HPDE6-E6E7 (cell line): ENCODE measurements at regions not wholly inside any gene's neighbourhood (a gene's known extent, or its start where the extent isn't known, plus 50 kb on each side); places are given as distances from the start of the nearest gene placed in this dataset.
"Not testable (repeated sequence)": the region's sequence is repeated elsewhere in the genome, so short reads cannot be mapped to it uniquely, and the experiment has no call there.

Experiments used
- DNase-seq: peaks from one replicate; pipeline ENCODE4 v3.0.0; 2011; ENCODE audit warnings: missing footprints; ENCODE audit errors: extremely low spot score

DNA sequence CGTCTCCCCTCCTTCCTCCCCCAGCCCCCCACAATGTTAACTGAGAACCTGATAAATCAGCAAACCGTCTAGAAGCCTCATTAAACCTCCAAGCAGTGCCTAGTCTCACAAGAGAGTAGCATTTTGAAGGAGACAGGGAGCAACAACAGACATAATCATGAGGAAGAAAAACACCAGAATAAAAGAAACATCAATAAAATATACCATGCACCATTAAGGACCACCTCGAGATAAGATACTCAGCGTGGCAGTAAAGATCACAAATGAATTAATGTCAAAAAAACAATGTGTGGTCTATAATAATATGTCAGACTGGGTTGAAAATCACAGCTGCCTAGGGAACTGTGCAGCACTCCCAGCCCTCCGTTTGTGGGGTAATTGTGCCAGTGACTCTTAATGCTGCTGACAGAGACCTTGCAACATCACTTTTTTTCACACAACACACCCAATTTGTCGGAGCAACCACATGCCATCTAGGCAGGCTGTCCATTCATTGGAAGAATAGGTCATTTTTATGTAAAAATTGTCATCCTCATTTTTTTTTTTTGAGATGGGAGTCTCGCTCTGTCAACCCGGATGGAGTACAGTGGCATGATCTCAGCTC, 450.8 kb upstream of the WWC1 start:
- DNase-seq, result no peak

DNA sequence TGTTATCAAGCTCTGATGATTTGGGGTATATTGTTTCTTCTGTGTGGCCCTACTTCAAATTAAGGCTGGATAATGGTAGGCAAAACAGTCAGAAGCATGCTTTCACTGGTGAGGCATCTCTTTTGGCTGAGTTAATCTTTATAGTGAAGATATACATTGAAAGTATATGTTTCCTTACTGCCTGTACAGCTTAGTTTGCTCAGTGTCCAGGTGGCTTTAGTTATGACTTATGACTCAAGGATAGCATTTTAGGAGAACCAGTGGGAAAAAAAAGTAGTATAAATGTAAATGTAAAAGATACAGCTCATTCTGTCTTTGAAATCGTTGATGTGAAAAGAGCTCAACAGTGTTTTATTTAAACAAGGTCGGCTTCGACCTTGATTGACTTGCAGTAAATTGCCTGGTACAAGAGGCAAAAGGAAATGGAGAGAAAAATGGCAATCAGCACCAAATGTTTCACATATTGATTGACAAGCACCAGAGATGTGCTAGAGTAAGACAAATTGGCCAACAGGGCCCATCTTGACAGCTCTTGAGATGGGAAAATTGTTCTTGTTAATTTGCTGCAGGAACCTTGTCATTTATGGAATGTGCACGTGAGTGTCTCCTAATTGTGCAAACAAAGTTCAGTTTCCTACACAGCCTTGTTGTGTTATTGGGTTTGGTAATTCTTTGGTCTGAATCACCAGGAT, 447.4 kb upstream of the WWC1 start:
- DNase-seq, result no peak

DNA sequence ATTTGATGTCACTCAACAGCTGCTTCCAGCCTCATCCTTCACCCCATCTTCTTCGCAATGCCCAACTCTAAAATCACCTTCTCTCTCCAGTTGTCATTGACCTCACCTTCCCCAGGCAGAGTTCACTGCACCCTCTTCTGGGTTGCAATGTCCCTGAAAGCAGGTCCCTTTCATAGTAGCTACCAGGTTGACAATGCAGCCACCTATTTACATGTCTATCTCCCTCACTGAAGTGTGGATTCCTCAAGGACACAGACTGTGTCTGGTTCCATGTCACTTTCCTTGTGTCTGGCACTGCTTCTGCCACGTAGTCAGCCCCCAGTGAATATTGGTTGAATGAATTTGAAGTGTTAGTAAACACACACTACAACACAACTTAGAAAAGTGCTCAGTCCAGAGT, 445.5 kb upstream of the WWC1 start:
- no peak for DNase-seq

DNA sequence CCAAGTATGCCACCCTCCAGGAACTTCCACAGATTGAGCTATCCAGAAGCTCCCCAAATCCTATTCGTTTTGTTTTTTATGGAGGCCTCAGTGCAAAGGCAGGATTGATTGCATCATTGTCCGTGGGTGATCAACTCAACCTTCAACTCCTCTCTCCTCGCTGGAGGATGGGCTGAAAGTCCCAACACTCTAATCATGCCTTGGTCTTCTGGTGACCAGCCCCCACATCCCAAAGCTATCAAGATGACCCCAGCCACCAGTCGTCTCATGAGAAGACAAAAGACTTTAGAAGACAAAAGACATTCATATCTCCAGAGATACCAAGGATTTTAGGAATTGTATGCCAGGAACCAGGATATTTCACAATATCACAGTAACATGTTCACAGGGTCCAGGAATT, 441.6 kb upstream of the WWC1 start:
- DNase-seq, result no peak

DNA sequence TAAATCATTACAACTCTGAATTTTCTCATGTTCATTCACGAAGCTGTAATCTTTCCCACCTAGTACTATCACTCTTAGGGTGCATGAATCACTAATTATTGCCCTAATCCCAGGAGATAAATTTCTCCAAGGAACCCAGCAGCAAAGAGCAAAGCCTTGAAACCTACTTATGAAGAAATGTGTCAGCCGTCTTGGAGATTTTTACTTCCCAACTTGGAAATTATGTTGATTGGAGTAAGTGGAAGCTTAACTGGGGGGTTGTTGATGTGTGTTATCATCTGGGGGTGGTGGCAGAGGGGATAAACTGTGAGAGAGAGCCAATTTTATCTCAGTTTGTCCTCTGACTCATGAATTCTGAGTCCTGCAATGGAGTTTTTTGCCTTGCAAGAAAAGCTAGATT, 440.5 kb upstream of the WWC1 start:
- no peak for DNase-seq

DNA sequence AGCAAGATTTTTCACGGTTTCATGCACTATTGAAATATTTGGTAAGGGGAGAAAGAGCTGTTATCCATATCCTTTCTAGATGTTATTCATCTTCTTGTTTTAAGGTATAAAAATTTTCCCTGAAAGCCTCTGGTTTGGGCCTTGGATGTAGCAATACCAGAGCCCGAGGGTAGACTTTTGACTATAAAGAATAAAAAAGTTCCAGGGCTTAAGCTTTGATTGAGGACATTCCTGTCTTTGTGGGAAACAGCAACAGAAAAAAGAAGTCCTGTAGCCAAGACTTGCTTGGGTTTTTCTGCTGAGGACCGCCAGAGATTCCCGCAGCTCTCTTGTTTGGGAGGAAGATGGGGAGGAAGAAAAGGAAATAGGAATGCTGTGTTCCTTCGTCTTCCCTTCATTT, 440.0 kb upstream of the WWC1 start:
- DNase-seq, result no peak

DNA sequence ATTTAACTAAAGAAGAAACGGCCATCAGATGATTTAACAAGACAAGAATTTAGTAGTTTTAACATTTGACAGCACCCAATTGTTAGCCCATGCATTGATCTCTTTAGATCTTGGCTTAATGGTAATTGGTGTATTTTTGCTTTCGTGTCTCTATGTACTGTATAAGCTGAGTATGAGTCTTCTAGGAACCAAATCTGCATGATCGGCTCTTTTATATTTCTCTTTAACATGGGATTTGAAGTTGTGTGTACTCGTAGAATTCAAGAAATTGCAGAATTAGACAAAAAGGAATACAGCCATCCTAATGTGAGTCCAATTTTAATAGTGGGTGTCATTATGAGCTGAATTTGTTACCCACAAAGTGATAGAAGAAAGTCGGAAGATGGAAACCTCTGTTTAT, 438.9 kb upstream of the WWC1 start:
- no peak for DNase-seq

DNA sequence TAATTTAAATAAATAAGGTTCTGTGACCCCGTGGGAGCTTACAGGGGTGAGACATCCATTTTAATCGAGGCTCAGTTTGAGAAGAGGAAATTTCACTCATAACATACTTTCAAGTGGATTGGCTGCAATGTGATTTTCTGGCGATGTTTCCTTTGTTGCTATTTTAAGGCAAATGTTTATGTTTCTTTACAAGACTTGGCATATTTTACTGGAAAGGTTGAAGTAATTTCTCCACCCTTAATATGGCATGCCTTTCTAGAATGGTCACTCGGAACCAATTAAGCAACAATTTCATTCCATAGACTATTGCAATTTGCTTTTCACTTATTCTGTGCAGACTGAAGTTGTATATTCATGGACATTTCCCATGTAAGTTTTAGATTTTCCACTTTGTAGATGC, 438.0 kb upstream of the WWC1 start:
- DNase-seq, result no peak

DNA sequence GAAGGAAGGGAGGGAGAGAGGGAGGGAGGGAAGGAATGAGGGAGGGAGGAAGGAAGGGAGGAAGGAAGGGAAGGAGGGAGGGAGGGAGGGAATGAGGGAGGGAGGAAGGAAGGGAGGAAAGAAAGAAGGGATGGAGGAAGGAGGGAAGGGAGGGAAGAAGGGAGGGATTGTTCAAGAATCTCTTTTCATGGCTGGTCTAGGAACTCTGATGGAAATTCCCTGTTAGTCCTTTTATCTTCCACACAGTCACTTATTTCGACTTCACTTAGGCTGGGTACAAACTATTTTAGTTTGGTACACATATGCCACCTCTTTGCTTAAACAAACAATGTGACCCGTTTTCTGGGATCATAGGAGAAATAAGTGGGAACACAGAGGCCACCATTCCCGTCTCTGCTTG, 435.6 kb upstream of the WWC1 start:
- DNase-seq, result no peak

DNA sequence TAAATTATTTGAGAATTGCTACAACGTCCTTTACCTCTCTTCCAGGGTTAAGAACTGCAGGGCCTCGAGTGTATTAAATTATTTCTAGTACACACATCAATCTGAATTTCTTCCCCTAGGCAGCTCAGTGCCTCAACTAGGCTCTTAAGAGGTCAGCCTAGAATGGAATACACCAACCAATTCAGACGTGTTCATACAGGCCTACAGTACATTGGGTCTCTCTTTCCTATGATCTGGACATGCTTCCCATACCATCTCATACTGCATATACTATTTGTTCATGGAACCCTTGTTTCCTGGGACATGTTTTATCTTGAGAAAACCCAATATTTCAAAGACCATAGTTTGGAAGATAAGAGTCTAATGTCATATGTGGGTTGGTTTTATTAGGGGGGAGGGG, 434.1 kb upstream of the WWC1 start:
- no peak for DNase-seq

DNA sequence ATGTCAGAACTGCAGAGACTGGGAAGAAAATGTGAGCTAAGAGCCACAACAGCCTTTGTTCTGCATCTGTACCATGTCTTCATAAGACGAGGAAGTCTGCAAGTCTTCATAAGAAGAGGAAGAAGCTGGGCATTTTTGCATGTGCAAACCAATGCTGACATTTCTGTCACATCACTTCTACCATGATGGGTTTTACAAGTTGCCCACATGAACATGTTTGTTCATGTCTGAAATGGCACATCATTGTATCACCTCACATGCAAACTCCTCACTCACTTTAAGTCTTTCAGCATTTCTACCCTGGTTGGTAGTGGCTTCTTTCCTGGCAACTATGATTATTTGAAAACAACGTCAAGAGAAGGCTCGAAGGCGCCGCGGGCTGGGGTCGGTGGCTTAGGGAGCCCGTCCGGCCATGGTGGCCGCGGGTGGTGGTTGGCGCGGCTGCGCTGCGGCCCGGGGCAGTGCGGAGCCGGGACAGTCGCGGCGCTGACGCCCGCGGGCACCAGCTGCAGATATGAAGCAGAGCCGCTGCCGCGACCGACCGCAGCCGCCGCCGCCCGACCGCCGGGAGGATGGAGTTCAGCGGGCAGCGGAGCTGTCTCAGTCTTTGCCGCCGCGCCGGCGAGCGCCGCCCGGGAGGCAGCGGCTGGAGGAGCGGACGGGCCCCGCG, 433.1 kb upstream of the WWC1 start:
- not testable (repeated sequence) for DNase-seq

DNA sequence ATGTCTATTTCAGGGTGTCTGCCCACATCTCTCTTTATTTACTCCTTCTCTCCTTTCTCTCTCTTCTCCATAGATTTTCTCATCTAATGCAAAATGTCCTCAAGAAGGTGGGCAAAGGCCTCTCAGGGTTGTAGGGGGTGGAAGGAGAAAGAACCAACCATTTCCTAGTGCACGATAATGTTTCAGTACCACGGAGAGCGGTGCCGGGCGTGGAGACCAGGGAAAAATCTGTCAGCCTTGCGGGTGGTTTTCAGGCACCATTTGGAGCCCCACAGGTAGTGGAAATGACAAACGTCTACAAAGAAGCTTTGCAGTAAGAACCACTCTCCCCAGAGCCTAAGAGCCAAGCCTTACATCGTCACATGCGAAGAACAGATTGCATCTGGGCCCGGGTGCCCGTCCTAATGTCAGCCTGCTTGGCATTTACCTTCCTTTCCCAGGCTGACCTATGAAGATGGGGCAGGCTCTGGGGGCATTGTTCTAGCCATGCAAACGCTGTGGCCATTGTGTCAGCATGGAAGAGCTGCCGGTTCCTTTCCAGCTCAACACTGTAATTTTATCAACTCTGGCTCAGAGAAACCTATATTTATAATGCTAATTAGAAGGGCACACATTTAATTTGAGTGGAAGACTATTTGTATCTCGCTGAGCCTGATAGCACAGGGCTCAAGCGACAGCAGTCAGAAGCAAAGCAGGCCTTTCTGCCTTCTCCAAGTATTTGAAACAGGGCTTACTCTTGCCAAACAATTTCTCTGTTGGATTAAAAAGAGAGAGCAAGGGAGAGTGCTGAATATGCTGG, 430.1 kb upstream of the WWC1 start:
- peak; percentile 9 for DNase-seq

DNA sequence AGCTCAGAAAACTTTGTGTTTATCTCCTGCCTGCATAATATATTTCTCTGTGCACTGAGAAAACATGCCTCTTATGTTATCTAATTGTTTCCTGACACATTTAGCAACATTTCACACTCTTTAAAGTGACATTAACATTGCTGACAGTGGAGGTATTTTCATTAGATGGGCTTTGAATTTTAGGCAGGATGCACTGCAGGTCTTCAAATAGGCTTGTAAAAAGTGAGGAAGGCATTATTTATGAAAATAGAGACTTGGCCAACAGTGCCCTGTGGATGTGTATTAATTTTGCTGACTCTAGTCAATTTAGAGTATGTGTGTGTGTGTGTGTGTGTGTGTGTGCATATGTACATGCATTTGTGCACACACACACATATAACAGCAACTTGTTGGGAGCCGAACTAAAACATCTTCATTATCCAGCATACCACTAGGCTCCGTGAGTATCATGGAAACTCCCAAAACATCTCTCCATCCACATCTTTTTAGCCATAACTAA, 429.5 kb upstream of the WWC1 start:
- no peak for DNase-seq

DNA sequence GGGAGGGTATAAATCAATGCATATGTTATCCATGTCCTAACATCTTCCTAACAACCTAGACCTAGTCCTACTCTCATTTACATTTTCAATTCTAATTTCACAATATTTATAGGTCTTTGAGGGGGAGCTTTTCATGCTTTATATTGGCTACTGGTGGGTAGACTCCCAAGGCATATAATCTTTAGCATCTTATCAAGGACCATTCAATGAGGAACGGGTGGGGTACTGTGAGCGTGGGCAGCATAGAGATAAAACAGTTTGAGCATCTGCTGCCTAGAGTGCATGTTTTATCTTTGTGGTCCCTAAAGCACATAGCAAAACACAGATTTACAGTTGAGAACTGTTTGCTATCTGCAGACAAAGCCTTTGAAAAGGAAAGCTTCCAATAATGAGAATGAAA, 427.6 kb upstream of the WWC1 start:
- DNase-seq, result no peak

DNA sequence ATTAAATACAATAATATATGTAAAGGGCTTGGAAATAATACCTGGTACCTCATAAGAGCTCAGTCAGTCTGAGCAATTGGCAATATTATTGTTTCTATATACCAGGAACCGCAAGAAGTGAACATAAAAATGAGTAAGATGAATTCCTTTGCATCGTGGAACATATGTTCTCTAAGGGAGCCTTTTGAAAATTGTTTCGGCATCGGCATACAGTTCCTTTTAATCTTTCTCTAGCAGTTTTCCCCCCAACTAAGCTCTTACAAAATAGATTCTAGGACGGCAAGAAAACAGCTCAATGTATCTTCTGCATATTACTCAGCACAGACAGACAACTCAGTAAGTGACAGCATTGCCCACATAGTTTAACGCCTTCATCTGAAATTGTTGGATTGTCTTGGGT, 426.6 kb upstream of the WWC1 start:
- no peak for DNase-seq

DNA sequence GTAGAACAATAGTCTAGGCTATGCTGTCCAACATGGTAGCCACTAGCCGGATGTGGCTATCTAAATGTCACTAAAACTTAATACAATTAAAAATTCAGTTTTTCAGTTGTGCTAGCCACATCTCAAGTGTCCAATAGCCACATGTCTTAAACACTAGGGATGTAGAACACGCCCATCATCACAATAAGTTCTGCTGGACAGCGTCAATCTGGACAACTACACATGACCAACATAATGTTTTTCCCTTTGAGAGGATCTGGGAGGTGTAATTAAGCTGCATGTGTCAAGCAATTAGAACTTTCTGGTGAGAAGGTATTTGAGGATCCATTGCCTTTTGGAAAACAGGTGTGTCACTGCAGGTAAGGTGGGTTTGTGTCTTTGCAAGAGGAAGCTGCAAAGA, 424.6 kb upstream of the WWC1 start:
- DNase-seq, result no peak

DNA sequence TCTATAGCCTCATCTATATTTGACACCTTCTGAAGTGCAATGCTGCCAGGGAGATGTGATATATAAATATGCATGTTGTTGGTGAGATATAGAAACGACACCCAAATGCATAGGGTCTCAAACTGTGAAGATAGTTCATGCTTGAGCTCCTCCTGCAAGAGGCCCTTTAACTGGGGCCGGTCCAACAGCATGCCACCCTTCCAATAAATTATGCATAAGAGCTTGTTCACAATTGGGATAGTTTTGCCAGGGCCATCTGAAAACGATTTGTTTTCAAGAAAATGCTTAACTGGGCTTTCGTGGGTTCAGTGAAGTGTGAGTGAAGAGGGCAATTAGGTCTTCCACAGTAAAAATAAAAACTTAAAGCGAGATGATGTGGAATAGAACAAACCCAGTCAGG, 424.2 kb upstream of the WWC1 start:
- DNase-seq, result no peak

DNA sequence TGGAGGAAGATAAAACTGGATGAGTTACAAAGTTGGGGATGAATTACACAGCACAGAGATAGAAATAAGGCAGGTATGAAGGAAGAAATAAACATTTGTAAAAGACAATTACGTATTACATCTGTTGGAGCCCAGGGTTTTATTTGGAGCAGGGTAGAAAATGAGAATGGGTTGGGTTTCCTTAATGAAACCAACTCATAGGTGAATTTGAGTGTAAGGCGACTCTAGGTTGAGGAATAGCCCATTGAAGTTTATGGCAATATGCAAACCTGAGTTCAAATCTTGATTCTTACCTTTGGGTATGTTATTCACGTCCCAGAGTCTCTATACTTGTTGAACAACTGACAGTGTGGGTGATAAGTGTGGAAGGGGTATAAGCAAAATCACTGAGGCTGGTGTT, 422.3 kb upstream of the WWC1 start:
- DNase-seq, result no peak

DNA sequence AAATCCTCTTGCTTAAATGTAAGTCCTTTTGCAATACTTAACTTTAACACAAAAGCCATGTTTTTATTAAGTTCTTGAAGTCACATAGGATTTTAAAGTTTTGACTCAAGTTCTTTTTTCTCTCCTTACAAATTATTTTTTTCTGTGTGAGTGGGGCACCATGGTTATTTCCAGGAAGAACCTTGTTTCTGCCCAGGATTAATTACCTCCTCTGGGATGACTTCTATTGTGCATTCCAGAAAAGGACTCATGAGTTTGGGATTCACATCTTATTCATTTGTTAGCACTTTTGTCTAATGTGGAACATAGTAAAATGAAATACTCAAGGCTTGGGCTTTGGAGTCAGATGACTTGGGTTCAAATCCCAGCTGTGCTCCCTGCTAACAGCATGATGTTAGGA, 421.4 kb upstream of the WWC1 start:
- DNase-seq, result no peak

DNA sequence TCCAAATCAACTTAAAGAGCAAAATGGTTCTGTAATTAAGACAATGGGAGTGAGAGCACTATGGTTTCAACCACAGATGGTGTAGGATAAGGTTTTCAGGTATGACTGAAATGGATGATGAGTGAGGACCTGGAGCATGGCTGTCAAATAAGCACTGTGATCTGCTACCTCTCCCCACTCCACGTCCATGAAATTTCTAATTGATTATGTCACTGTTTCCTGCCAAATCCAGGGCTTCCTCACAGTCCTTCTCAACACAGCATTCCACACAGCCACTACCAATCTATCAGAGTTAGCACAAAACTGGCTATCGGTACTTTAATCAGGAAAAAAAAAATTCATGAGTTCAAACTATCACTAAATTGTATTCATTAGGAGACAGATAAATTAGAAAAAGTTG, 420.4 kb upstream of the WWC1 start:
- no peak for DNase-seq

DNA sequence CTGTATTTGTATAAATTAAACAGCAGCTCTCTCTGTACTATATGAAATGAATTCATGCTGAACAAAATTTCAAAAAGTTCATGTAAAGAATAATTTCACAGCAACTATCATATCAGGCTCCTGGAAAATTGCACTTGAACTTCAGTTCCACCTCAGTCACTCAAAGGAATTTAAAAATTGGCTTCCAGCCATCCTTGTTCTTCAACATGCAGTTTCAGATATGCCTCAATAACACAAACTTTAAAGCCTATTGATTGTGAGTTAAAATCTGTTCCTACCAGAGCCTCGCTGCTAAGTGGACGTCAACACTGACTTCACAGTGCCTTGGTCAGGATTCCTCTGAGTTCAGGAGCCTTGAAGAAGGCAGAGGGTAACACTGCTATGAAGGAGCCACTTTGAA, 418.7 kb upstream of the WWC1 start:
- no peak for DNase-seq

DNA sequence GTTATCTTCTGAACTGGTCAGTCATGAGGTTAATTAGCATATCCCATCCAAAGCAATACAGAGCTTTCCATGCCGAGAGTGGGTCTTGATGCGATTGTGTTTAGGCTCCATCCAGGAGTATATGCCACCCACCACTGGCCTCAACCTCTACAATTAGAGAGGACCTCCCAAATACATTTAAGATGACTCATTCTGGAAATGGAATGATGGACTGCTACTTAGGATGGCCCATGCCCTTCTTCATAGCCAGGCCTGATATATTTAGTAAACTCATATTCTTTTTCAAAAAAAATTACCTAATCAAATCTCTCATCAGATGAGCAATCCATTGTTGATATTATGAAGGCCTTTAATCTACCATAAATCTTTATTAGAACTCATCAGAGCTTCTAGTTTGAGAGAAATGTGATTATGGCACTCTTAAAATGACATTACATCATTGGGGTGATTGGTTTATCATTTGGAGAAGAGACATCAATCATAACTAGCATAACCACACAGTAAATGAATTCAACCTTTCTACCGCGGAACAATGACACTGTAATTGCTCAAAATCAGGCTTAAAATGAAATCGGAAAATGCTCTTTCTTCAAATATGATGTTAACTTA, 414.2 kb upstream of the WWC1 start:
- no peak for DNase-seq
